ENCODE measurements at regions not wholly inside any gene's neighbourhood (a gene's known extent, or its start where the extent isn't known, plus 50 kb on each side); places are given as distances from the start of the nearest gene placed in this dataset.

- ChIA-PET CTCF (interaction anchor here (0.6 kb wide), 1 partner anchor 548 kb away, joined by 5 read pairs; no protein-coding TSS in a partner anchor), POLR2A (no interaction called here)
- no peak overlapping the region for H3K4me2 ChIP-seq
- no peak overlapping the region for H2AFZ ChIP-seq (ENCODE audit: low read depth)
- TF ChIP-seq FOXJ3 (CRISPR knock-in tag; IDR thresholded peaks at IDR 0.05) = no peak
- no peak for TF ChIP-seq POLR2AphosphoS5 (IDR thresholded peaks at IDR 0.05; ENCODE audit: low read depth, low read length)
- TF ChIP-seq RAD21 (IDR thresholded peaks at IDR 0.05; ENCODE audit: low read length) = peak; percentile 36
- TF ChIP-seq CTCF (IDR thresholded peaks at IDR 0.05) = peak; percentile 35
- H3K79me2 ChIP-seq (ENCODE audit: insufficient read depth) = no peaks in the 10 kb centered on the region
- H3K27ac ChIP-seq (ENCODE audit: low read depth in 2 of 2, low read length in 1 of 2) = no peak overlapping the region
- H3K27me3 ChIP-seq (ENCODE audit: insufficient read depth) = no peaks in the 10 kb centered on the region
- H3K9me3 ChIP-seq = no peaks in the 10 kb centered on the region
- no peaks in the 10 kb centered on the region for H3K4me1 ChIP-seq (ENCODE audit: control insufficient read depth in 1 of 2, insufficient read depth in 2 of 2, low read depth in 1 of 2, low read length in 1 of 2)
- no peaks in the 10 kb centered on the region for H4K20me1 ChIP-seq (ENCODE audit: insufficient read depth)
- WGBS (ENCODE audit: low lambda C conversion rate) = 24% methylated on average over 1 of the region's 1 CpG
- DNase-seq = no peak
- no peaks in the 10 kb centered on the region for H3K9me2 ChIP-seq
- no peak overlapping the region for H3K4me3 ChIP-seq (ENCODE audit: low read depth in 2 of 2, low read length in 1 of 2)
- no peaks in the 10 kb centered on the region for H3F3A ChIP-seq (replicated peaks; ENCODE audit: insufficient read depth)
- no peak overlapping the region for H3K9ac ChIP-seq
- no peaks in the 10 kb centered on the region for H3K36me3 ChIP-seq (replicated peaks in 1 of 2; ENCODE audit: control insufficient read depth in 1 of 2, insufficient read depth in 2 of 2, low read length in 1 of 2)
These were observed 531.3 kb upstream of the UBE2E2 start for GRCh38 chr3:22671848-22672247.

DNA sequence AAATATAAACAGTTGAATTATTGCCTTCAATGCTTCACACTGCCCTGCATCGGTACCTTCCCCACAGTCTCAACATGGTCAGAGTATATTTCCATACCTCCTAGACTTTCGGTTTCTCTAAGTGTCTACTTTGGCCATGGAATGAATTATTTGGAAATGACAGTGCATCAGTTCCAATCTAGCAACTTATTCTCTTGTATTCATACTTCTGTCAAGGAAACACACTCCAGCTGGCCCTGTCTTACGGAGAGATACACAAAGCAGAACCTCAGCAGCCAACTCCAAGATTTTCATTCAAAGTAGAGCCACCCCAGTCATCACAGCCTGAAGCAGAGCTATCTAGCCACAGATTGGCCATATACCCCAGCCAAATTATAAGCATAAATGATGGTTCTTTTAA is 518.4 kb upstream of the UBE2E2 start:
- Histone ChIP-seq H3K79me2 (ENCODE audit: insufficient read depth) (no peaks in the 10 kb centered on the region), H3F3A (replicated peaks; ENCODE audit: insufficient read depth) (no peaks in the 10 kb centered on the region), H3K4me2 (no peak overlapping the region), H3K9me2 (no peaks in the 10 kb centered on the region), H3K27me3 (ENCODE audit: insufficient read depth) (no peaks in the 10 kb centered on the region), H3K4me3 (ENCODE audit: low read depth in 2 of 2, low read length in 1 of 2) (no peak overlapping the region), H4K20me1 (ENCODE audit: insufficient read depth) (no peaks in the 10 kb centered on the region), H3K36me3 (replicated peaks in 1 of 2; ENCODE audit: control insufficient read depth in 1 of 2, insufficient read depth in 2 of 2, low read length in 1 of 2) (no peaks in the 10 kb centered on the region), H3K9me3 (no peaks in the 10 kb centered on the region), H3K9ac (no peak overlapping the region), H3K27ac (ENCODE audit: low read depth in 2 of 2, low read length in 1 of 2) (no peak overlapping the region), H3K4me1 (ENCODE audit: control insufficient read depth in 1 of 2, insufficient read depth in 2 of 2, low read depth in 1 of 2, low read length in 1 of 2) (no peaks in the 10 kb centered on the region), H2AFZ (ENCODE audit: low read depth) (no peak overlapping the region)
- 30% methylated on average over 3 of the region's 3 CpGs for WGBS (ENCODE audit: low lambda C conversion rate)
- TF ChIP-seq IRF3 (IDR thresholded peaks at IDR 0.05; ENCODE audit: low read depth, low read length) (no peak), RCOR1 (IDR thresholded peaks at IDR 0.05; ENCODE audit: low read length) (no peak), TAF1 (IDR thresholded peaks at IDR 0.05; ENCODE audit: borderline replicate concordance, low read depth, low read length) (no peak), GABPA (IDR thresholded peaks at IDR 0.05; ENCODE audit: low read depth) (no peak), SIN3A (IDR thresholded peaks at IDR 0.05; ENCODE audit: borderline replicate concordance, low read depth, low read length) (no peak), CTCF (IDR thresholded peaks at IDR 0.05) (no peak), GATA2 (CRISPR knock-in tag; IDR thresholded peaks at IDR 0.05) (no peak), FOSL2 (IDR thresholded peaks at IDR 0.05; ENCODE audit: borderline replicate concordance, low read depth) (no peak), RXRA (IDR thresholded peaks at IDR 0.05; ENCODE audit: borderline replicate concordance, low read depth) (no peak), NRF1 (IDR thresholded peaks at IDR 0.05; ENCODE audit: low read depth, low read length) (no peak), TEAD4 (IDR thresholded peaks at IDR 0.05; ENCODE audit: borderline replicate concordance, insufficient read depth) (no peak)
- TF ChIP-seq, protein P1, sequence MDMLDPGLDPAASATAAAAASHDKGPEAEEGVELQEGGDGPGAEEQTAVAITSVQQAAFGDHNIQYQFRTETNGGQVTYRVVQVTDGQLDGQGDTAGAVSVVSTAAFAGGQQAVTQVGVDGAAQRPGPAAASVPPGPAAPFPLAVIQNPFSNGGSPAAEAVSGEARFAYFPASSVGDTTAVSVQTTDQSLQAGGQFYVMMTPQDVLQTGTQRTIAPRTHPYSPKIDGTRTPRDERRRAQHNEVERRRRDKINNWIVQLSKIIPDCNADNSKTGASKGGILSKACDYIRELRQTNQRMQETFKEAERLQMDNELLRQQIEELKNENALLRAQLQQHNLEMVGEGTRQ (IDR thresholded peaks at IDR 0.05; ENCODE audit: borderline replicate concordance, low read depth, low read length) = no peak
- TF ChIP-seq, protein P2, sequence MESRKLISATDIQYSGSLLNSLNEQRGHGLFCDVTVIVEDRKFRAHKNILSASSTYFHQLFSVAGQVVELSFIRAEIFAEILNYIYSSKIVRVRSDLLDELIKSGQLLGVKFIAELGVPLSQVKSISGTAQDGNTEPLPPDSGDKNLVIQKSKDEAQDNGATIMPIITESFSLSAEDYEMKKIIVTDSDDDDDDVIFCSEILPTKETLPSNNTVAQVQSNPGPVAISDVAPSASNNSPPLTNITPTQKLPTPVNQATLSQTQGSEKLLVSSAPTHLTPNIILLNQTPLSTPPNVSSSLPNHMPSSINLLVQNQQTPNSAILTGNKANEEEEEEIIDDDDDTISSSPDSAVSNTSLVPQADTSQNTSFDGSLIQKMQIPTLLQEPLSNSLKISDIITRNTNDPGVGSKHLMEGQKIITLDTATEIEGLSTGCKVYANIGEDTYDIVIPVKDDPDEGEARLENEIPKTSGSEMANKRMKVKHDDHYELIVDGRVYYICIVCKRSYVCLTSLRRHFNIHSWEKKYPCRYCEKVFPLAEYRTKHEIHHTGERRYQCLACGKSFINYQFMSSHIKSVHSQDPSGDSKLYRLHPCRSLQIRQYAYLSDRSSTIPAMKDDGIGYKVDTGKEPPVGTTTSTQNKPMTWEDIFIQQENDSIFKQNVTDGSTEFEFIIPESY (IDR thresholded peaks at IDR 0.05; ENCODE audit: borderline replicate concordance, low read depth) = no peak
- no peak for DNase-seq
- CTCF ChIA-PET = no interaction called here
- POLR2A ChIA-PET = no interaction called here

Measured in SK-N-SH (cell line).